GM23338 (cell line): ENCODE measurements at regions not wholly inside any gene's neighbourhood (a gene's known extent, or its start where the extent isn't known, plus 50 kb on each side); places are given as distances from the start of the nearest gene placed in this dataset.

ENCODE experiments used
- ATAC-seq: fragments of 200-7000 bp; cut with Tn5 transposase; 3 replicates; pipeline ENCODE4 v1.9.1; 2020
- DNase-seq: peaks from one replicate; pipeline ENCODE4 v3.0.0-alpha.2; 2015; ENCODE audit warnings: low spot score
- H2AFZ ChIP-seq: fragments of 200-600 bp; sonication (generic); 2 replicates; pipeline ENCODE4 v1.8.0; 2016; ENCODE audit warnings: antibody characterized with exemption, mild to moderate bottlenecking, moderate library complexity
- H3F3A ChIP-seq: fragments of 200-600 bp; sonication (generic); replicated peaks from 2 replicates; pipeline ENCODE4 v1.8.0; 2017; ENCODE audit warnings: antibody characterized with exemption, mixed run types, low read depth
- H3K27ac ChIP-seq: fragments of 200-600 bp; sonication (generic); 2 replicates; pipeline ENCODE4 v1.6.1; 2016; ENCODE audit warnings: low read depth
- H3K27me3 ChIP-seq: fragments of 200-600 bp; sonication (generic); 2 replicates; pipeline ENCODE4 v1.8.0; 2016; ENCODE audit warnings: mild to moderate bottlenecking, mixed run types, moderate library complexity; ENCODE audit not compliant: insufficient read depth
- H3K36me3 ChIP-seq: fragments of 200-600 bp; sonication (generic); 2 replicates; pipeline ENCODE4 v1.8.0; 2016; ENCODE audit warnings: mild to moderate bottlenecking; ENCODE audit not compliant: insufficient read depth
- H3K4me1 ChIP-seq: fragments of 200-600 bp; sonication (generic); 2 replicates; pipeline ENCODE4 v1.8.0; 2016; ENCODE audit warnings: mild to moderate bottlenecking, moderate library complexity; ENCODE audit not compliant: insufficient read depth
- H3K4me2 ChIP-seq: fragments of 200-600 bp; sonication (generic); 2 replicates; pipeline ENCODE4 v1.7.1; 2017; ENCODE audit warnings: mixed run types
- H3K4me3 ChIP-seq: fragments of 200-600 bp; sonication (generic); 2 replicates; pipeline ENCODE4 v1.6.1; 2016; ENCODE audit warnings: mixed run types
- H3K79me2 ChIP-seq: fragments of 200-600 bp; sonication (generic); replicated peaks from 2 replicates; pipeline ENCODE4 v1.8.0; 2017; ENCODE audit warnings: mild to moderate bottlenecking; ENCODE audit not compliant: insufficient read depth
- H3K9me2 ChIP-seq: fragments of 200-600 bp; sonication (generic); 2 replicates; pipeline ENCODE4 v1.8.0; 2017; ENCODE audit not compliant: insufficient read depth
- H4K20me1 ChIP-seq: fragments of 200-600 bp; sonication (generic); replicated peaks from 2 replicates; pipeline ENCODE4 v1.8.0; 2017; ENCODE audit warnings: mild to moderate bottlenecking; ENCODE audit not compliant: insufficient read depth
- H3K27ac Mint-ChIP-seq: 2 replicates; pipeline ENCODE4 v1.8.0; 2020; ENCODE audit warnings: inconsistent platforms, mild to moderate bottlenecking, moderate library complexity, mixed read lengths
- H3K27me3 Mint-ChIP-seq: 3 replicates; pipeline ENCODE4 v1.8.0; 2022; ENCODE audit warnings: low read depth, mild to moderate bottlenecking, moderate library complexity, mixed read lengths, inconsistent platforms; ENCODE audit not compliant: insufficient read depth, poor library complexity
- H3K36me3 Mint-ChIP-seq: 3 replicates; pipeline ENCODE4 v1.8.0; 2021; ENCODE audit warnings: low read depth, mild to moderate bottlenecking, inconsistent platforms, moderate library complexity, mixed read lengths
- H3K4me1 Mint-ChIP-seq: 3 replicates; pipeline ENCODE4 v1.8.0; 2020; ENCODE audit warnings: mild to moderate bottlenecking, inconsistent platforms, mixed read lengths
- H3K4me3 Mint-ChIP-seq: 3 replicates; pipeline ENCODE4 v1.8.0; 2021; ENCODE audit warnings: moderate library complexity, mild to moderate bottlenecking, inconsistent platforms, mixed read lengths
- H3K9me3 Mint-ChIP-seq: 3 replicates; pipeline ENCODE4 v1.8.0; 2020; ENCODE audit warnings: moderate library complexity, mild to moderate bottlenecking, inconsistent platforms, mixed read lengths
- CREB1 ChIP-seq: fragments of 250-450 bp; sonication (Bioruptor Pico); IDR thresholded peaks from 2 replicates; pipeline ENCODE4 v1.5.0; 2020; ENCODE audit warnings: low read depth, mild to moderate bottlenecking, moderate library complexity
- ETS1 ChIP-seq: IDR thresholded peaks from 2 replicates; pipeline ENCODE4 v1.6.1; 2016; ENCODE audit warnings: antibody characterized with exemption
- EZH2 ChIP-seq: fragments of 200-600 bp; sonication (generic); IDR thresholded peaks from one replicate; pipeline ENCODE4 v1.8.0; 2017; ENCODE audit warnings: antibody characterized with exemption, mild to moderate bottlenecking, low read depth; ENCODE audit not compliant: unreplicated experiment
- EZH2phosphoT487 ChIP-seq: fragments of 200-600 bp; sonication (generic); IDR thresholded peaks from one replicate; pipeline ENCODE4 v1.8.1; 2018; ENCODE audit warnings: antibody characterized with exemption; ENCODE audit not compliant: unreplicated experiment
- NANOG ChIP-seq: IDR thresholded peaks from 2 replicates; pipeline ENCODE4 v1.6.1; 2016; ENCODE audit warnings: antibody characterized with exemption, borderline replicate concordance
- POLR2AphosphoS5 ChIP-seq: IDR thresholded peaks from 2 replicates; pipeline ENCODE4 v1.6.1; 2016; ENCODE audit warnings: antibody characterized with exemption, low read depth
- STAT1 ChIP-seq: IDR thresholded peaks from one replicate; pipeline ENCODE4 v1.6.1; 2016; ENCODE audit warnings: antibody characterized with exemption; ENCODE audit not compliant: unreplicated experiment
- ZNF114 ChIP-seq: fragments of 250-450 bp; sonication (Bioruptor Pico); IDR thresholded peaks from 2 replicates; pipeline ENCODE4 v1.5.0; 2020; ENCODE audit warnings: mild to moderate bottlenecking, moderate library complexity
- ZNF331 ChIP-seq: fragments of 250-450 bp; sonication (Bioruptor Pico); IDR thresholded peaks from 2 replicates; pipeline ENCODE4 v1.5.0; 2020; ENCODE audit warnings: low read depth, mild to moderate bottlenecking, moderate library complexity
- ZNF462 ChIP-seq: fragments of 250-450 bp; sonication (Bioruptor Pico); IDR thresholded peaks from 2 replicates; pipeline ENCODE4 v1.5.0; 2020; ENCODE audit warnings: mild to moderate bottlenecking, moderate library complexity
- TF ChIP-seq, protein P1 (sequence below): IDR thresholded peaks from one replicate; pipeline ENCODE4 v1.6.1; 2018; ENCODE audit warnings: antibody characterized with exemption; ENCODE audit not compliant: unreplicated experiment

GRCh38 chr10:8670461-8670860 is 616.0 kb downstream of the GATA3 start:
- DNase-seq (no peak), ATAC-seq (no peak)
- Histone ChIP-seq H4K20me1 (no peaks in the 10 kb centered on the region), H3K27ac (no peak overlapping the region), H3K9me2 (no peaks in the 10 kb centered on the region), H3K79me2 (no peaks in the 10 kb centered on the region), H2AFZ (no peak overlapping the region), H3K4me1 (no peaks in the 10 kb centered on the region), H3K4me3 (no peak overlapping the region), H3F3A (no peaks in the 10 kb centered on the region), H3K4me2 (no peak overlapping the region), H3K27me3 (no peaks in the 10 kb centered on the region), H3K36me3 (no peaks in the 10 kb centered on the region)
- Mint-ChIP-seq H3K27me3 (no peaks in the 10 kb centered on the region), H3K36me3 (peaks cover 3% of the 10 kb centered on the region; the same call in 1 of the 3 replicates), H3K4me1 (no peaks in the 10 kb centered on the region), H3K9me3 (peaks cover 2% of the 10 kb centered on the region; the same call in 2 of the 3 replicates), H3K27ac (no peak overlapping the region), H3K4me3 (no peak overlapping the region)
- TF ChIP-seq ETS1: no peak

DNA sequence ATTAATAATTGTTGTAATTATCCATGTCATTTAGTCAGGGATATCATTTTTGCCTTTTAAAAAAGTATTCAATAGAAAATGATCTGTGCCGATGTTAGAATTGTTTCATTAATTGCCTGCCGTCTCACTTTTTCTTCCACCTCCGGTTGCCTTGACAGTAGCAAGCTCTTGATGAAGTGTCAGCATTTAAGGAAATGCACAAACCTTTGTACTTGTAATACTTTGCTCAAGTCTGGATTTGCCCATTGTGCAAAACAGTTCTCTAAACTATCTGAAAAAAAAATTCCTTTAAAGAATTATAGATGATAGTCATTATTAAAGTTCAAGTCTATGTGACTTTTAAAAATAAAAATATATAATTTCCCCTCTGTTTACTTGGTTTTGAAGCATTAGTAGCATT is 619.7 kb downstream of the GATA3 start:
- Histone ChIP-seq H3K27ac (no peak overlapping the region), H3K27me3 (no peaks in the 10 kb centered on the region), H3F3A (no peaks in the 10 kb centered on the region), H3K9me2 (no peaks in the 10 kb centered on the region), H3K4me2 (no peak overlapping the region), H3K4me1 (no peaks in the 10 kb centered on the region), H4K20me1 (no peaks in the 10 kb centered on the region), H3K4me3 (no peak overlapping the region), H3K79me2 (no peaks in the 10 kb centered on the region), H2AFZ (no peak overlapping the region), H3K36me3 (no peaks in the 10 kb centered on the region)
- ATAC-seq: no peak
- Mint-ChIP-seq H3K27me3 (no peaks in the 10 kb centered on the region), H3K36me3 (no peaks in the 10 kb centered on the region), H3K9me3 (no peaks in the 10 kb centered on the region), H3K27ac (no peak overlapping the region), H3K4me1 (no peaks in the 10 kb centered on the region), H3K4me3 (no peak overlapping the region)
- no peak for DNase-seq
- TF ChIP-seq EZH2phosphoT487 (no peak), ZNF462 (no peak), ZNF114 (no peak), ZNF331 (CRISPR knock-in tag) (no peak), STAT1 (no peak), EZH2 (no peak), CREB1 (CRISPR knock-in tag) (no peak), POLR2AphosphoS5 (no peak), NANOG (no peak)
- TF ChIP-seq, protein P1, sequence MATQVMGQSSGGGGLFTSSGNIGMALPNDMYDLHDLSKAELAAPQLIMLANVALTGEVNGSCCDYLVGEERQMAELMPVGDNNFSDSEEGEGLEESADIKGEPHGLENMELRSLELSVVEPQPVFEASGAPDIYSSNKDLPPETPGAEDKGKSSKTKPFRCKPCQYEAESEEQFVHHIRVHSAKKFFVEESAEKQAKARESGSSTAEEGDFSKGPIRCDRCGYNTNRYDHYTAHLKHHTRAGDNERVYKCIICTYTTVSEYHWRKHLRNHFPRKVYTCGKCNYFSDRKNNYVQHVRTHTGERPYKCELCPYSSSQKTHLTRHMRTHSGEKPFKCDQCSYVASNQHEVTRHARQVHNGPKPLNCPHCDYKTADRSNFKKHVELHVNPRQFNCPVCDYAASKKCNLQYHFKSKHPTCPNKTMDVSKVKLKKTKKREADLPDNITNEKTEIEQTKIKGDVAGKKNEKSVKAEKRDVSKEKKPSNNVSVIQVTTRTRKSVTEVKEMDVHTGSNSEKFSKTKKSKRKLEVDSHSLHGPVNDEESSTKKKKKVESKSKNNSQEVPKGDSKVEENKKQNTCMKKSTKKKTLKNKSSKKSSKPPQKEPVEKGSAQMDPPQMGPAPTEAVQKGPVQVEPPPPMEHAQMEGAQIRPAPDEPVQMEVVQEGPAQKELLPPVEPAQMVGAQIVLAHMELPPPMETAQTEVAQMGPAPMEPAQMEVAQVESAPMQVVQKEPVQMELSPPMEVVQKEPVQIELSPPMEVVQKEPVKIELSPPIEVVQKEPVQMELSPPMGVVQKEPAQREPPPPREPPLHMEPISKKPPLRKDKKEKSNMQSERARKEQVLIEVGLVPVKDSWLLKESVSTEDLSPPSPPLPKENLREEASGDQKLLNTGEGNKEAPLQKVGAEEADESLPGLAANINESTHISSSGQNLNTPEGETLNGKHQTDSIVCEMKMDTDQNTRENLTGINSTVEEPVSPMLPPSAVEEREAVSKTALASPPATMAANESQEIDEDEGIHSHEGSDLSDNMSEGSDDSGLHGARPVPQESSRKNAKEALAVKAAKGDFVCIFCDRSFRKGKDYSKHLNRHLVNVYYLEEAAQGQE: no peak
